Kidney epithelial cell (primary cell): ENCODE measurements at regions not wholly inside any gene's neighbourhood (a gene's known extent, or its start where the extent isn't known, plus 50 kb on each side); places are given as distances from the start of the nearest gene placed in this dataset.

ENCODE experiments used
- DNase-seq: peaks from one replicate; pipeline ENCODE4 v3.0.0-alpha.2; 2010; ENCODE audit warnings: low read depth
- H3K27me3 ChIP-seq: 2 replicates; pipeline ENCODE4 v1.6.0; 2011; ENCODE audit warnings: low read length; ENCODE audit not compliant: control insufficient read depth, insufficient read depth
- H3K36me3 ChIP-seq: 2 replicates; pipeline ENCODE4 v1.5.1; 2011; ENCODE audit warnings: low read length; ENCODE audit not compliant: control insufficient read depth, insufficient read depth
- H3K4me3 ChIP-seq: 2 replicates; pipeline ENCODE4 v1.5.1; 2011; ENCODE audit warnings: low read depth, mild to moderate bottlenecking, control low read depth, low read length
- CTCF ChIP-seq: IDR thresholded peaks from 2 replicates; pipeline ENCODE4 v1.5.1; 2011; ENCODE audit warnings: mild to moderate bottlenecking, moderate library complexity, low read length, control low read depth, inconsistent platforms; ENCODE audit not compliant: insufficient read depth, poor library complexity, severe bottlenecking

DNA sequence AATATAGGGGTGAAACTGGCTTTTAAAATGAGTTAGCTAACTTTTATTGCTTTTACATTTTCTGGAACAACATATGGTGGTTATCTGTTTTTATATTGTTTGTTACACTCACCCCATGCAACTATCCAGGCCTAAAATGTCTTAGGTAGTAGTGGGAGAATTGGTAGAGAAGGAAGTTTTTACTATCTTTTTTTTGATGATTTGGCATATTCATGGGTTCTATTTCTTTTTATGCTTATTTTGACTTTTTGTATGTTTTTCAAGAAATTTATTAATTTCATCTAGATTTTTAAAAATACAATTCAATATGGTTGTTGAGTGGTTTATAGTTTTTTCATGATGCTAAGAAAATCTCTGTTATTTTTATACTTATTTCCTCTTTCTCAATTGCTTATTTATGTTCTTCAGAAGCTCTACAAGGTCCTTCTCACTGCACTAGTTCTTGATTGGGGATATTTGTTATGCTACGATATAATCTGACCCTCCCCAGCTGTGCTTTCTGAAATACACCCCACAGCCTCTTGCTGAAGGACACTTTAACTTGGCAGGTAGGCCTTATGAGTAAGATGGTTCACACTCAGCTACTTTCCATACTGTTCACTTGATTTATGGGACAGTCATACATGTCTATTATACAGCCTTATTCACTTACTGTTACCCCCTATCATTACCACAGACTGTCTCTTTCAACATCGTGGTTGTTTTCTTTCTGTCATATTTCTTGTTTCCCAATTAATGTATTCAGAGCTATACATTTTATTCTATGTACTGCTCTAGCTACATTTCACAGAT lies 431.2 kb downstream of the METTL15 start:
- no peak overlapping the region for H3K4me3 ChIP-seq
- TF ChIP-seq CTCF, result no peak
- H3K27me3 ChIP-seq, result no peaks in the 10 kb centered on the region
- H3K36me3 ChIP-seq, result no peaks in the 10 kb centered on the region
- no peak for DNase-seq

DNA sequence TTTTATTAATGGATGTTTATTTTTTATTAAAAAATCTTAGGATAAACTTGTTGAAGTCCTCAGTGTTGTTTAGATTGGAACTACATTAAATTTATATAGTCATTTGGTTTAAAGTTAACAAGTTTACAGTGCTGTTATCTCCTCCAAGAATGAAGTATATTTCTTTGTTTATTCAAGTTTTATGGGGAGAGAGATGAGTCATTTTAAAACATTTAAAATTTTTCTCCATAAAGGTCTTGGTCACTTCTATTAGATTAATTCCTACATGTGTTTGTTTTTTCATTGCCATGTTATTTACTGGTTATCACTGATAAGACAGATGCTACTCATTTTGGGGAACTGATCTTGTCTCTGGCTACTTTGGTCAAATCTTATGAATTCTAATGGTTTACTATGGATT lies 429.6 kb downstream of the METTL15 start:
- no peak overlapping the region for H3K4me3 ChIP-seq
- no peak for DNase-seq

DNA sequence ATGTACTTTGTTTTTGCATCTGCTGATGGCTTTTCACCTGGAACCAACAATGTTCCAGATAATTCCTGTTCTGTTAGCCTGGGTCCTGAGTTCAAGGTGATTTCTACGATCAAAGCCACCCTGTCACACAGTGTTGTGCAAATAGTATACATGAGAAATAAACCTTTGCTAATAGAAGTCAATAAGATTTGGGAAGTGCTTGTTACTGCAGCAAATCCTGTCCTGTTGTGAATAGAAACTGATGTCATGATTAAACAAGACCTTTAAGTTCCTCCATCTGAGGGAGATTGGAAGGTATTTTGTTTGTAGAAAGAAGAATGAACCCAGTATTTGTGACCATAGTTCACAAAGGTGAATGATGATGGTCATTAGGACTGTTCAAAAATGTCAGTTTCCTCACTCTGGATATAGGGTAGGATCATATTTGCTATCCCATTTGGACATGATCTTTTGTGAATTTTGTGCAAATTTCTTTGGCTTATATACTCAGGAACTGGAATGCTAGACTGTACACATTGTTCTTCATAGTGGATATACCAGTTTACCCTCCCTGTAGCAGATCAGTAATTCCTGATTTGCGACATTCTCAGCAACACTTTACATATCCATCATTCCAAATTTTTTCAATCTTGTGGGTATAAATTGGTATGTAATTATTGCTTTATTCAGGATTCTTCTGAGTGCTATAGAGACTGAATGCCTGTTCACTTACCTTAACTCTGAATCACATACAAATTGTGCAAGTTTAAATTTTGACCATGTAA lies 428.5 kb downstream of the METTL15 start:
- Histone ChIP-seq H3K36me3 (no peaks in the 10 kb centered on the region), H3K27me3 (no peaks in the 10 kb centered on the region), H3K4me3 (no peak overlapping the region)
- no peak for TF ChIP-seq CTCF
- DNase-seq, result no peak

More for the DNA sequence above, 429.6 kb downstream of the METTL15 start:
- no peaks in the 10 kb centered on the region for H3K36me3 ChIP-seq
- no peak for TF ChIP-seq CTCF
- no peaks in the 10 kb centered on the region for H3K27me3 ChIP-seq

DNA sequence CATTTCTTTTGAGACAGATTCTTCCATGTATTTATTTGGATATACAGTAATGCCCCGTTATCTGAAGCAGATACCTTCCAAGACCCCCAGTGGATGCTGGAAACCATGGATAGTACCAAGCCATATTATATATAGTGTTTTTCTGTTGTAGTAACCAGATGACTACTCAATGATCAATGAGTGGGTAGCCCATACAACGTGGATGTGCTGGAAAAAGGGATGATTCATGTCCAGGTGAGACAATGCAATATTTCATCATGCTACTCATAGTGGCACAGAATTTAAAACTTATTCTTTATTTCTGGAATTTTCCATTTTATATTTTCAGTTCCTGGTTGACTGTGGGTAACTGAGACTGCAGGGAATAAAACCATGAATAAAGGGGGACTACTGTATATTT lies 427.5 kb downstream of the METTL15 start:
- Histone ChIP-seq H3K4me3 (no peak overlapping the region), H3K27me3 (no peaks in the 10 kb centered on the region), H3K36me3 (no peaks in the 10 kb centered on the region)
- no peak for TF ChIP-seq CTCF
- no peak for DNase-seq

DNA sequence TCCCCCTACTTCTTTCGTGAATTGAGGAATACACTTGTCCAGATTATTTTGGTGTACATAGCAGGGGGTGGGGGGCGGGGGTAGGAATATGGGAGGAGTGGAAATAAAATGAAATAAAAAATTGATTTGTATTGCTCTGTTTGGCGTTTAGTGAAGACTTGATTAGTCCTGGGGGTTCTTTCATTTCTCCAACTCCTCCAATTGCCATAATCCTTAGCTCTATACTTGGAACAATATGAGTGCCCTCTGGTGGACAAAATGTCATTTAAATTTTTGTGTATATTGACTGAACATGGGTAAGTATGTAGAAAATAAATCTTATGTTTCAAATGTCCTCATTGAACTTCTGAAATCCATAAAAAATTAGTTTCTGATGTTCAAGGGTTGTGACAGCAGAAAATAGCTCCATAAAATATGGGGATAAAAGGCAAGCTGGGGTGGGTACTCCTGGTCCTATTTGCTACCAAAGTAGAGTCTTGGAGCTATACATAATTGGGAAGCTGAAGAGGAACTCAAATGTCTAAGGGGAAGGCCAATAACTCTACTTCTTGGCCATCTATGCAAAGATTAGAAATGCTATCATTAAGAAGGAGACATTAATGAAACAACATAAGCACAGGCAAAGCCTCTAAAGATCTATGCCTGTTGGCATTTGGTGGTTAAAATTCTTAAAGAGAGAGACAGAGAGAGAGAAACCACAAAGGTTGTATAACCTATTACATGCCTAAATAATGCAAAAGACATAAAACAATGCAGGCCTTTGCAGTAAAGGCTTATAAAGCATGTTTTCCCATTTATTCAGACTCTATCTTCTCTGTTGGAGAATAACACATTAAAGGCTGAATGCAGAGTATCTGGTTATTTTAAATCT lies 421.6 kb downstream of the METTL15 start:
- Histone ChIP-seq H3K4me3 (no peak overlapping the region), H3K36me3 (no peaks in the 10 kb centered on the region), H3K27me3 (no peaks in the 10 kb centered on the region)
- no peak for TF ChIP-seq CTCF
- DNase-seq, result no peak
